OCI-M2 (cell line): ENCODE measurements at regions not wholly inside any gene's neighbourhood (a gene's known extent, or its start where the extent isn't known, plus 50 kb on each side); places are given as distances from the start of the nearest gene placed in this dataset.

Source experiments
- DNase-seq: peaks from one replicate; lab custom pipeline; 2025; ENCODE audit not compliant: unreplicated experiment; lab: John Stamatoyannopoulos, UW

- no peak for DNase-seq
These were observed 51.7 kb upstream of the NFASC start for GRCh38 chr1:204818998-204819397.

DNA sequence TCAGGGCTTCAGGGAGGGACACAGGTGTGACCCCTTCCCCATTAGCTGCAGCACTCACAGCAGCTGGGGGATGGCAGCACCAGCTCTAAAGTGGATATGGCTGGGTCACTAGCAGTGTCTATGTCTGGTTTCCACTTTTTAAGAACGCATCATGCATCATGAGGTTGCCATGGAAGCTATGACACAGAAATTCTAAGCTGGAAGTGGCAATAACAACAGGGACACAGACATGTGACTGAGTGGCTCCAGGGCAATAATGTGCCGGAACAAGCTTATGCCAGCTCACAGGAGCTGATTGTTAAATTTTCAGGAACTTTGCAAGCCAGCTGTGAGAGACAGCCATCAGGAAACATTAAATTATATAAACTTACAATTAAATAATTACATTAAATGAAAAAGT is 51.2 kb upstream of the NFASC start:
- no peak for DNase-seq
